ENCODE measurements at regions not wholly inside any gene's neighbourhood (a gene's known extent, or its start where the extent isn't known, plus 50 kb on each side); places are given as distances from the start of the nearest gene placed in this dataset.

DNA sequence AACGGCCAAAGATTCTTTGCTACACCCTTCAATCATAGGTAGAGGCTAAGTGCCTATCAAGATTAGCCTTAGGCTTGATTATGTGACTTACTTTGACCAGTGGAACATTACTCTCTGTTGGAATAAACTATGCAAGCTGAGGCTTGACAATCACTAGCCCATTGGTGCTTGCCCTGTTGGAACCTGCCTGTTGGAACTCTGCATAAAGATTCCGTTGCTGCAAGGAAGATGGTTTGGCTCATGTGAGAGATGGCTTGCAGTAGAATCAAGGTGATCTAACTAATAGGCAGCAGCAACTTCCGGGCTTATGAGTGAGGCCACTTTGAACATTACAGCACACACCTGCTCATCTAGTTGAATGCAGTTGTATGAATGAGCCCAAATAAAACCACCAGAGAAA is 227.7 kb upstream of the TSHZ2 start:
- TF ChIP-seq POLR2A (IDR thresholded peaks at IDR 0.05; ENCODE audit: control extremely low read depth in 1 of 2, low read depth in 2 of 2, low read length in 2 of 2) (no peak), NRF1 (IDR thresholded peaks at IDR 0.05; ENCODE audit: low read depth, low read length) (no peak)

Data from H1 (cell line).